GM23338 (cell line): ENCODE measurements at regions not wholly inside any gene's neighbourhood (a gene's known extent, or its start where the extent isn't known, plus 50 kb on each side); places are given as distances from the start of the nearest gene placed in this dataset.

Experiments used
- ATAC-seq: fragments of 200-7000 bp; cut with Tn5 transposase; 3 replicates; pipeline ENCODE4 v1.9.1; 2020
- DNase-seq: peaks from one replicate; pipeline ENCODE4 v3.0.0-alpha.2; 2015; ENCODE audit warnings: low spot score
- H2AFZ ChIP-seq: fragments of 200-600 bp; sonication (generic); 2 replicates; pipeline ENCODE4 v1.8.0; 2016; ENCODE audit warnings: antibody characterized with exemption, mild to moderate bottlenecking, moderate library complexity
- H3F3A ChIP-seq: fragments of 200-600 bp; sonication (generic); replicated peaks from 2 replicates; pipeline ENCODE4 v1.8.0; 2017; ENCODE audit warnings: antibody characterized with exemption, mixed run types, low read depth
- H3K27ac ChIP-seq: fragments of 200-600 bp; sonication (generic); 2 replicates; pipeline ENCODE4 v1.6.1; 2016; ENCODE audit warnings: low read depth
- H3K27me3 ChIP-seq: fragments of 200-600 bp; sonication (generic); 2 replicates; pipeline ENCODE4 v1.8.0; 2016; ENCODE audit warnings: mild to moderate bottlenecking, mixed run types, moderate library complexity; ENCODE audit not compliant: insufficient read depth
- H3K36me3 ChIP-seq: fragments of 200-600 bp; sonication (generic); 2 replicates; pipeline ENCODE4 v1.8.0; 2016; ENCODE audit warnings: mild to moderate bottlenecking; ENCODE audit not compliant: insufficient read depth
- H3K4me1 ChIP-seq: fragments of 200-600 bp; sonication (generic); 2 replicates; pipeline ENCODE4 v1.8.0; 2016; ENCODE audit warnings: mild to moderate bottlenecking, moderate library complexity; ENCODE audit not compliant: insufficient read depth
- H3K4me2 ChIP-seq: fragments of 200-600 bp; sonication (generic); 2 replicates; pipeline ENCODE4 v1.7.1; 2017; ENCODE audit warnings: mixed run types
- H3K4me3 ChIP-seq: fragments of 200-600 bp; sonication (generic); 2 replicates; pipeline ENCODE4 v1.6.1; 2016; ENCODE audit warnings: mixed run types
- H3K79me2 ChIP-seq: fragments of 200-600 bp; sonication (generic); replicated peaks from 2 replicates; pipeline ENCODE4 v1.8.0; 2017; ENCODE audit warnings: mild to moderate bottlenecking; ENCODE audit not compliant: insufficient read depth
- H3K9me2 ChIP-seq: fragments of 200-600 bp; sonication (generic); 2 replicates; pipeline ENCODE4 v1.8.0; 2017; ENCODE audit not compliant: insufficient read depth
- H4K20me1 ChIP-seq: fragments of 200-600 bp; sonication (generic); replicated peaks from 2 replicates; pipeline ENCODE4 v1.8.0; 2017; ENCODE audit warnings: mild to moderate bottlenecking; ENCODE audit not compliant: insufficient read depth
- H3K27ac Mint-ChIP-seq: 2 replicates; pipeline ENCODE4 v1.8.0; 2020; ENCODE audit warnings: inconsistent platforms, mild to moderate bottlenecking, moderate library complexity, mixed read lengths
- H3K27me3 Mint-ChIP-seq: 3 replicates; pipeline ENCODE4 v1.8.0; 2022; ENCODE audit warnings: low read depth, mild to moderate bottlenecking, moderate library complexity, mixed read lengths, inconsistent platforms; ENCODE audit not compliant: insufficient read depth, poor library complexity
- H3K36me3 Mint-ChIP-seq: 3 replicates; pipeline ENCODE4 v1.8.0; 2021; ENCODE audit warnings: low read depth, mild to moderate bottlenecking, inconsistent platforms, moderate library complexity, mixed read lengths
- H3K4me1 Mint-ChIP-seq: 3 replicates; pipeline ENCODE4 v1.8.0; 2020; ENCODE audit warnings: mild to moderate bottlenecking, inconsistent platforms, mixed read lengths
- H3K4me3 Mint-ChIP-seq: 3 replicates; pipeline ENCODE4 v1.8.0; 2021; ENCODE audit warnings: moderate library complexity, mild to moderate bottlenecking, inconsistent platforms, mixed read lengths
- H3K9me3 Mint-ChIP-seq: 3 replicates; pipeline ENCODE4 v1.8.0; 2020; ENCODE audit warnings: moderate library complexity, mild to moderate bottlenecking, inconsistent platforms, mixed read lengths
- CREB1 ChIP-seq: fragments of 250-450 bp; sonication (Bioruptor Pico); IDR thresholded peaks from 2 replicates; pipeline ENCODE4 v1.5.0; 2020; ENCODE audit warnings: low read depth, mild to moderate bottlenecking, moderate library complexity
- CTCF ChIP-seq, 2 experiments: fragments of 200-600 bp in 1 of 2; sonication (generic) in 1 of 2; conservative IDR thresholded peaks; 2 replicates each; pipeline versions ENCODE4 v1.5.1 to v1.6.1; 2016 to 2017; ENCODE audit warnings: antibody characterized with exemption in 2 of 2, low read depth in 2 of 2, mild to moderate bottlenecking in 2 of 2, moderate library complexity in 1 of 2
- EZH2 ChIP-seq: fragments of 200-600 bp; sonication (generic); IDR thresholded peaks from one replicate; pipeline ENCODE4 v1.8.0; 2017; ENCODE audit warnings: antibody characterized with exemption, mild to moderate bottlenecking, low read depth; ENCODE audit not compliant: unreplicated experiment
- EZH2phosphoT487 ChIP-seq: fragments of 200-600 bp; sonication (generic); IDR thresholded peaks from one replicate; pipeline ENCODE4 v1.8.1; 2018; ENCODE audit warnings: antibody characterized with exemption; ENCODE audit not compliant: unreplicated experiment
- JUNB ChIP-seq: IDR thresholded peaks from one replicate; pipeline ENCODE4 v1.6.1; 2016; ENCODE audit warnings: antibody characterized with exemption; ENCODE audit not compliant: unreplicated experiment
- NANOG ChIP-seq: IDR thresholded peaks from 2 replicates; pipeline ENCODE4 v1.6.1; 2016; ENCODE audit warnings: antibody characterized with exemption, borderline replicate concordance
- POLR2AphosphoS5 ChIP-seq: IDR thresholded peaks from 2 replicates; pipeline ENCODE4 v1.6.1; 2016; ENCODE audit warnings: antibody characterized with exemption, low read depth
- STAT1 ChIP-seq: IDR thresholded peaks from one replicate; pipeline ENCODE4 v1.6.1; 2016; ENCODE audit warnings: antibody characterized with exemption; ENCODE audit not compliant: unreplicated experiment
- ZNF114 ChIP-seq: fragments of 250-450 bp; sonication (Bioruptor Pico); IDR thresholded peaks from 2 replicates; pipeline ENCODE4 v1.5.0; 2020; ENCODE audit warnings: mild to moderate bottlenecking, moderate library complexity
- ZNF331 ChIP-seq: fragments of 250-450 bp; sonication (Bioruptor Pico); IDR thresholded peaks from 2 replicates; pipeline ENCODE4 v1.5.0; 2020; ENCODE audit warnings: low read depth, mild to moderate bottlenecking, moderate library complexity
- TF ChIP-seq, protein P1 (sequence below): fragments of 250-450 bp; sonication (Bioruptor Pico); IDR thresholded peaks from 2 replicates; pipeline ENCODE4 v1.5.0; 2020; ENCODE audit warnings: mild to moderate bottlenecking, moderate library complexity
- TF ChIP-seq, protein P2 (sequence below): IDR thresholded peaks from 2 replicates; pipeline ENCODE4 v1.6.1; 2016; ENCODE audit warnings: antibody characterized with exemption
- TF ChIP-seq, protein P3 (sequence below): IDR thresholded peaks from one replicate; pipeline ENCODE4 v1.6.1; 2018; ENCODE audit warnings: antibody characterized with exemption; ENCODE audit not compliant: unreplicated experiment

DNA sequence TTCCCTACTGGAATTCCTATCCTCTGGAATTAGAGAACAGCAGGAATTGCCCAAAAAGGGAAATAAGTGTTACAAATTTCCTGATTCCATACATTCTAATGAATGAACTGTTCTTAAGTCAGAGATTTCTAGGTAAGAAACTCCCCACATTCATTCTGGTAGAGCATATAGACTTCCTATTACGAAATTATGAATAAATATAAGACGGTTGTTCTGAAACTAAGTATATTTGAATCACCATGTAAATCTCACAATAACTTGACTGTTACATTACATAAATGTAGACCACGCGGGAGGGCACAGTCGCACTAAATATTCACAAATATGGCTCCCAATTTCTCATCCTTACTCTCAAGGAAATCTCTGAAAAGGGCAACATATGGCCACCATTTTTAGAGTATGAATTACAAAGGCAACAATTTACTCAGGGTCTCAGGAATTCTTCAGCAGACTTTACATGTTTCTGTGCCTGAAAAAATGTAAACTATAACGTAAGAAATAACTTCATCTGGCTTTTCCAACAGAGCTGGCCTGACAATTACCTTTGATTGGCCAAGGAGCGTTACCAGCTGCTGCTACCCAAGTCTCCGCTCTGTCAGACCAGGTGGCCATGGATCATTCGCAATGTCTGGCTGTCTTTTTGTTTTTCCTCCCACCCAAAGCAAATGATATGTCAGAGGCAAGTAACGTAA lies 115.8 kb downstream of the MPP7 start:
- Mint-ChIP-seq H3K4me1 (no peaks in the 10 kb centered on the region), H3K27ac (no peak overlapping the region), H3K27me3 (no peaks in the 10 kb centered on the region), H3K36me3 (no peaks in the 10 kb centered on the region), H3K4me3 (no peak overlapping the region), H3K9me3 (no peaks in the 10 kb centered on the region)
- H3F3A ChIP-seq = no peaks in the 10 kb centered on the region
- H3K27me3 ChIP-seq = no peaks in the 10 kb centered on the region
- no peaks in the 10 kb centered on the region for H3K9me2 ChIP-seq
- DNase-seq = no peak
- no peaks in the 10 kb centered on the region for H3K79me2 ChIP-seq
- TF ChIP-seq, protein P1, sequence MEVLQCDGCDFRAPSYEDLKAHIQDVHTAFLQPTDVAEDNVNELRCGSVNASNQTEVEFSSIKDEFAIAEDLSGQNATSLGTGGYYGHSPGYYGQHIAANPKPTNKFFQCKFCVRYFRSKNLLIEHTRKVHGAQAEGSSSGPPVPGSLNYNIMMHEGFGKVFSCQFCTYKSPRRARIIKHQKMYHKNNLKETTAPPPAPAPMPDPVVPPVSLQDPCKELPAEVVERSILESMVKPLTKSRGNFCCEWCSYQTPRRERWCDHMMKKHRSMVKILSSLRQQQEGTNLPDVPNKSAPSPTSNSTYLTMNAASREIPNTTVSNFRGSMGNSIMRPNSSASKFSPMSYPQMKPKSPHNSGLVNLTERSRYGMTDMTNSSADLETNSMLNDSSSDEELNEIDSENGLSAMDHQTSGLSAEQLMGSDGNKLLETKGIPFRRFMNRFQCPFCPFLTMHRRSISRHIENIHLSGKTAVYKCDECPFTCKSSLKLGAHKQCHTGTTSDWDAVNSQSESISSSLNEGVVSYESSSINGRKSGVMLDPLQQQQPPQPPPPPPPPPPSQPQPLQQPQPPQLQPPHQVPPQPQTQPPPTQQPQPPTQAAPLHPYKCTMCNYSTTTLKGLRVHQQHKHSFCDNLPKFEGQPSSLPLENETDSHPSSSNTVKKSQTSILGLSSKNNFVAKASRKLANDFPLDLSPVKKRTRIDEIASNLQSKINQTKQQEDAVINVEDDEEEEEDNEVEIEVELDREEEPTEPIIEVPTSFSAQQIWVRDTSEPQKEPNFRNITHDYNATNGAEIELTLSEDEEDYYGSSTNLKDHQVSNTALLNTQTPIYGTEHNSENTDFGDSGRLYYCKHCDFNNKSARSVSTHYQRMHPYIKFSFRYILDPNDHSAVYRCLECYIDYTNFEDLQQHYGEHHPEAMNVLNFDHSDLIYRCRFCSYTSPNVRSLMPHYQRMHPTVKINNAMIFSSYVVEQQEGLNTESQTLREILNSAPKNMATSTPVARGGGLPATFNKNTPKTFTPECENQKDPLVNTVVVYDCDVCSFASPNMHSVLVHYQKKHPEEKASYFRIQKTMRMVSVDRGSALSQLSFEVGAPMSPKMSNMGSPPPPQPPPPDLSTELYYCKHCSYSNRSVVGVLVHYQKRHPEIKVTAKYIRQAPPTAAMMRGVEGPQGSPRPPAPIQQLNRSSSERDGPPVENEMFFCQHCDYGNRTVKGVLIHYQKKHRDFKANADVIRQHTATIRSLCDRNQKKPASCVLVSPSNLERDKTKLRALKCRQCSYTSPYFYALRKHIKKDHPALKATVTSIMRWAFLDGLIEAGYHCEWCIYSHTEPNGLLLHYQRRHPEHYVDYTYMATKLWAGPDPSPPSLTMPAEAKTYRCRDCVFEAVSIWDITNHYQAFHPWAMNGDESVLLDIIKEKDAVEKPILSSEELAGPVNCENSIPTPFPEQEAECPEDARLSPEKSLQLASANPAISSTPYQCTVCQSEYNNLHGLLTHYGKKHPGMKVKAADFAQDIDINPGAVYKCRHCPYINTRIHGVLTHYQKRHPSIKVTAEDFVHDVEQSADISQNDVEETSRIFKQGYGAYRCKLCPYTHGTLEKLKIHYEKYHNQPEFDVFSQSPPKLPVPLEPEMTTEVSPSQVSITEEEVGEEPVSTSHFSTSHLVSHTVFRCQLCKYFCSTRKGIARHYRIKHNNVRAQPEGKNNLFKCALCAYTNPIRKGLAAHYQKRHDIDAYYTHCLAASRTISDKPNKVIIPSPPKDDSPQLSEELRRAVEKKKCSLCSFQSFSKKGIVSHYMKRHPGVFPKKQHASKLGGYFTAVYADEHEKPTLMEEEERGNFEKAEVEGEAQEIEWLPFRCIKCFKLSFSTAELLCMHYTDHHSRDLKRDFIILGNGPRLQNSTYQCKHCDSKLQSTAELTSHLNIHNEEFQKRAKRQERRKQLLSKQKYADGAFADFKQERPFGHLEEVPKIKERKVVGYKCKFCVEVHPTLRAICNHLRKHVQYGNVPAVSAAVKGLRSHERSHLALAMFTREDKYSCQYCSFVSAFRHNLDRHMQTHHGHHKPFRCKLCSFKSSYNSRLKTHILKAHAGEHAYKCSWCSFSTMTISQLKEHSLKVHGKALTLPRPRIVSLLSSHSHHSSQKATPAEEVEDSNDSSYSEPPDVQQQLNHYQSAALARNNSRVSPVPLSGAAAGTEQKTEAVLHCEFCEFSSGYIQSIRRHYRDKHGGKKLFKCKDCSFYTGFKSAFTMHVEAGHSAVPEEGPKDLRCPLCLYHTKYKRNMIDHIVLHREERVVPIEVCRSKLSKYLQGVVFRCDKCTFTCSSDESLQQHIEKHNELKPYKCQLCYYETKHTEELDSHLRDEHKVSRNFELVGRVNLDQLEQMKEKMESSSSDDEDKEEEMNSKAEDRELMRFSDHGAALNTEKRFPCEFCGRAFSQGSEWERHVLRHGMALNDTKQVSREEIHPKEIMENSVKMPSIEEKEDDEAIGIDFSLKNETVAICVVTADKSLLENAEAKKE (CRISPR knock-in tag) = no peak
- TF ChIP-seq EZH2 (no peak), STAT1 (no peak), ZNF114 (CRISPR knock-in tag) (no peak), EZH2phosphoT487 (no peak), NANOG (no peak), CTCF (conservative IDR thresholded peaks at IDR 0.05; ENCODE audit: low read depth in 2 of 2) (no peak), ZNF331 (CRISPR knock-in tag) (no peak), JUNB (no peak), POLR2AphosphoS5 (no peak), CREB1 (CRISPR knock-in tag) (no peak)
- TF ChIP-seq, protein P2, sequence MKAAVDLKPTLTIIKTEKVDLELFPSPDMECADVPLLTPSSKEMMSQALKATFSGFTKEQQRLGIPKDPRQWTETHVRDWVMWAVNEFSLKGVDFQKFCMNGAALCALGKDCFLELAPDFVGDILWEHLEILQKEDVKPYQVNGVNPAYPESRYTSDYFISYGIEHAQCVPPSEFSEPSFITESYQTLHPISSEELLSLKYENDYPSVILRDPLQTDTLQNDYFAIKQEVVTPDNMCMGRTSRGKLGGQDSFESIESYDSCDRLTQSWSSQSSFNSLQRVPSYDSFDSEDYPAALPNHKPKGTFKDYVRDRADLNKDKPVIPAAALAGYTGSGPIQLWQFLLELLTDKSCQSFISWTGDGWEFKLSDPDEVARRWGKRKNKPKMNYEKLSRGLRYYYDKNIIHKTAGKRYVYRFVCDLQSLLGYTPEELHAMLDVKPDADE = no peak
- TF ChIP-seq, protein P3, sequence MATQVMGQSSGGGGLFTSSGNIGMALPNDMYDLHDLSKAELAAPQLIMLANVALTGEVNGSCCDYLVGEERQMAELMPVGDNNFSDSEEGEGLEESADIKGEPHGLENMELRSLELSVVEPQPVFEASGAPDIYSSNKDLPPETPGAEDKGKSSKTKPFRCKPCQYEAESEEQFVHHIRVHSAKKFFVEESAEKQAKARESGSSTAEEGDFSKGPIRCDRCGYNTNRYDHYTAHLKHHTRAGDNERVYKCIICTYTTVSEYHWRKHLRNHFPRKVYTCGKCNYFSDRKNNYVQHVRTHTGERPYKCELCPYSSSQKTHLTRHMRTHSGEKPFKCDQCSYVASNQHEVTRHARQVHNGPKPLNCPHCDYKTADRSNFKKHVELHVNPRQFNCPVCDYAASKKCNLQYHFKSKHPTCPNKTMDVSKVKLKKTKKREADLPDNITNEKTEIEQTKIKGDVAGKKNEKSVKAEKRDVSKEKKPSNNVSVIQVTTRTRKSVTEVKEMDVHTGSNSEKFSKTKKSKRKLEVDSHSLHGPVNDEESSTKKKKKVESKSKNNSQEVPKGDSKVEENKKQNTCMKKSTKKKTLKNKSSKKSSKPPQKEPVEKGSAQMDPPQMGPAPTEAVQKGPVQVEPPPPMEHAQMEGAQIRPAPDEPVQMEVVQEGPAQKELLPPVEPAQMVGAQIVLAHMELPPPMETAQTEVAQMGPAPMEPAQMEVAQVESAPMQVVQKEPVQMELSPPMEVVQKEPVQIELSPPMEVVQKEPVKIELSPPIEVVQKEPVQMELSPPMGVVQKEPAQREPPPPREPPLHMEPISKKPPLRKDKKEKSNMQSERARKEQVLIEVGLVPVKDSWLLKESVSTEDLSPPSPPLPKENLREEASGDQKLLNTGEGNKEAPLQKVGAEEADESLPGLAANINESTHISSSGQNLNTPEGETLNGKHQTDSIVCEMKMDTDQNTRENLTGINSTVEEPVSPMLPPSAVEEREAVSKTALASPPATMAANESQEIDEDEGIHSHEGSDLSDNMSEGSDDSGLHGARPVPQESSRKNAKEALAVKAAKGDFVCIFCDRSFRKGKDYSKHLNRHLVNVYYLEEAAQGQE = no peak
- no peak overlapping the region for H2AFZ ChIP-seq
- H3K4me1 ChIP-seq = no peaks in the 10 kb centered on the region
- H3K4me3 ChIP-seq = no peak overlapping the region
- H3K27ac ChIP-seq = no peak overlapping the region
- no peaks in the 10 kb centered on the region for H3K36me3 ChIP-seq
- ATAC-seq = no peak
- H3K4me2 ChIP-seq = no peak overlapping the region
- no peaks in the 10 kb centered on the region for H4K20me1 ChIP-seq
